Fibroblast of lung (primary cell): ENCODE measurements at regions not wholly inside any gene's neighbourhood (a gene's known extent, or its start where the extent isn't known, plus 50 kb on each side); places are given as distances from the start of the nearest gene placed in this dataset.
A peak's percentile ranks its signal among the peaks of the same experiment; 100 is the strongest.
"Not testable (repeated sequence)": the region's sequence is repeated elsewhere in the genome, so short reads cannot be mapped to it uniquely, and the experiment has no call there.

Source experiments
- DNase-seq, 2 donors: peaks; one replicate each; pipeline versions ENCODE4 v3.0.0 to v3.0.0-alpha.2; 2010; ENCODE audit warnings: low read depth in 2 of 2
- H2AFZ ChIP-seq: 2 replicates; pipeline ENCODE4 v1.5.1; 2012; ENCODE audit warnings: low read length, control low read depth, inconsistent platforms
- H3K27ac ChIP-seq: 2 replicates; pipeline ENCODE4 v1.5.1; 2011; ENCODE audit warnings: low read length, control low read depth; ENCODE audit not compliant: insufficient read depth
- H3K27me3 ChIP-seq: 2 replicates; pipeline ENCODE4 v1.5.1; 2011; ENCODE audit warnings: mild to moderate bottlenecking, low read length; ENCODE audit not compliant: control insufficient read depth, insufficient read depth
- H3K36me3 ChIP-seq: 2 replicates; pipeline ENCODE4 v1.5.1; 2011; ENCODE audit warnings: low read length; ENCODE audit not compliant: control insufficient read depth, insufficient read depth
- H3K4me1 ChIP-seq: 2 replicates; pipeline ENCODE4 v1.5.1; 2011; ENCODE audit warnings: low read length; ENCODE audit not compliant: control insufficient read depth, insufficient read depth; ENCODE audit errors: extremely low read depth
- H3K4me2 ChIP-seq: 2 replicates; pipeline ENCODE4 v1.5.1; 2011; ENCODE audit warnings: low read length, control low read depth; ENCODE audit not compliant: insufficient read depth; ENCODE audit errors: extremely low read depth
- H3K4me3 ChIP-seq, 4 experiments: fragments of 200-600 bp in 1 of 4; sonication (generic) in 1 of 4; replicated peaks in 1 of 4; 2 replicates each; pipeline ENCODE4 v1.5.1; 2011 to 2016; ENCODE audit warnings: low read length in 4 of 4, low read depth in 3 of 4, mild to moderate bottlenecking in 3 of 4, control low read depth in 2 of 4, inconsistent platforms in 1 of 4, mixed read lengths in 1 of 4; ENCODE audit not compliant: insufficient read depth in 1 of 4; ENCODE audit errors: control extremely low read depth in 1 of 4
- H3K79me2 ChIP-seq: 2 replicates; pipeline ENCODE4 v1.5.1; 2012; ENCODE audit warnings: mild to moderate bottlenecking, low read length, inconsistent platforms; ENCODE audit not compliant: control insufficient read depth, insufficient read depth
- H3K9ac ChIP-seq: 2 replicates; pipeline ENCODE4 v1.5.1; 2011; ENCODE audit warnings: mild to moderate bottlenecking, low read length, control low read depth; ENCODE audit not compliant: insufficient read depth
- H3K9me3 ChIP-seq: 2 replicates; pipeline ENCODE4 v1.5.1; 2012; ENCODE audit warnings: low read depth, low read length; ENCODE audit not compliant: control insufficient read depth, insufficient read depth
- H4K20me1 ChIP-seq: 2 replicates; pipeline ENCODE4 v1.5.1; 2011; ENCODE audit warnings: low read length; ENCODE audit not compliant: control insufficient read depth, insufficient read depth; ENCODE audit errors: extremely low read depth
- CTCF ChIP-seq, 2 donors: IDR thresholded peaks in 1 of 2; conservative IDR thresholded peaks in 1 of 2; 1 replicate in 1 of 2; 2 replicates in 1 of 2; pipeline ENCODE4 v1.5.1; 2011 to 2012; ENCODE audit warnings: low read length in 2 of 2, control low read depth in 1 of 2, inconsistent platforms in 1 of 2, low read depth in 1 of 2, mild to moderate bottlenecking in 1 of 2
- EZH2 ChIP-seq: IDR thresholded peaks from 2 replicates; pipeline ENCODE4 v1.5.1; 2012; ENCODE audit warnings: low read length, control low read depth, mild to moderate bottlenecking; ENCODE audit errors: missing control alignments

GRCh38 chr4:123023647-123024046 is 101.2 kb upstream of the NUDT6 start:
- no peak for TF ChIP-seq EZH2
- TF ChIP-seq CTCF (conservative IDR thresholded peaks at IDR 0.05 in 1 of 2, IDR thresholded peaks at IDR 0.05 in 1 of 2; ENCODE audit: low read depth in 1 of 2, low read length in 2 of 2) = no peak
- H4K20me1 ChIP-seq = no peaks in the 10 kb centered on the region
- DNase-seq = no peak
- H3K4me1 ChIP-seq = no peaks in the 10 kb centered on the region
- H3K27ac ChIP-seq = no peak overlapping the region
- no peaks in the 10 kb centered on the region for H3K79me2 ChIP-seq
- no peak overlapping the region for H3K4me2 ChIP-seq
- H3K27me3 ChIP-seq = no peaks in the 10 kb centered on the region
- no peak overlapping the region for H3K9ac ChIP-seq
- H3K9me3 ChIP-seq = no peaks in the 10 kb centered on the region
- H3K36me3 ChIP-seq = no peaks in the 10 kb centered on the region
- H2AFZ ChIP-seq = no peak overlapping the region
- H3K4me3 ChIP-seq = no peak overlapping the region

DNA sequence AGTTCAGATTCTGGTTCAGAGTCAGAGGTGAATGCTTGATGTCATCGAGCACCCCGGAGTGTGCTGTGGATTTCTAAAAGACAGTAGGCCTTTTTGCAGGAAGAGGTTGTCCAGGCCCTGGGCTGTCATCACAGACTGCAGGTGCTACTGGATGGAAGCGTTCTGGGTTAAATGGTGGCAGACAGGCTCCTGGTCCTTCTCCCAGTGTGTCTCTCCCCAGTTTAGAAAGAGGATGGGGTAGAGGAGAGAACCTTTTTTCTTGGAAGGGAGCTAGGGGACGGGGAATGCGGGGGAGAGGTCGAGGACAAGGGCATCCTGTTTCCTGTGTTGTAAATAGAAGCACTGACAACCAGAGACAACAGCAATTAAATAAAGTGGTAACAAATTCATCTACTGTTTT is 102.3 kb upstream of the NUDT6 start:
- Histone ChIP-seq H3K4me1 (no peaks in the 10 kb centered on the region), H3K79me2 (no peaks in the 10 kb centered on the region), H3K4me2 (no peak overlapping the region), H3K27me3 (no peaks in the 10 kb centered on the region), H2AFZ (no peak overlapping the region), H3K36me3 (no peaks in the 10 kb centered on the region), H3K27ac (no peak overlapping the region), H4K20me1 (no peaks in the 10 kb centered on the region), H3K9ac (no peak overlapping the region), H3K4me3 (no peak overlapping the region), H3K9me3 (no peaks in the 10 kb centered on the region)
- no peak for TF ChIP-seq EZH2
- TF ChIP-seq CTCF (conservative IDR thresholded peaks at IDR 0.05 in 1 of 2, IDR thresholded peaks at IDR 0.05 in 1 of 2; ENCODE audit: low read depth in 1 of 2, low read length in 2 of 2) = no peak
- DNase-seq = no peak

DNA sequence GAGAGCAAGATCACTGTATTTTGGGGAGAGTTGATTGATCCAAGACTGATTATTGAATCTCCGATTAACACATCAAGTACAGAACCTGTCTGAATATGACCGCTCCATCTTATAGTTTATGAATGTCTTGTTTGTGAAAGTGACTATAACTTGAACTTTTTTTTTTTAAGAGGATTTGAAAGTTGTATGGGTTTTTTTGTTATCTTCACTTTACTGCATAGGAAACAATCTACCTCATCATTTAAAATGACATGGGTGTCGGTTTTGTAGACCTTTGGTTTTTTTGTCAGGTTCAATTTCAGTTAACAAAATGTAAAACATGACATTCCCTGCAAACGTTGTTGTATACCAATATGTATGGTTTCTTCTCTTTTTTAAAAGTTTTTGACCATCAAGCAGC is 103.0 kb upstream of the NUDT6 start:
- no peak for DNase-seq
- H3K9ac ChIP-seq = no peak overlapping the region
- TF ChIP-seq EZH2 (no peak), CTCF (conservative IDR thresholded peaks at IDR 0.05 in 1 of 2, IDR thresholded peaks at IDR 0.05 in 1 of 2; ENCODE audit: low read depth in 1 of 2, low read length in 2 of 2) (no peak)
- H3K79me2 ChIP-seq = no peaks in the 10 kb centered on the region
- no peaks in the 10 kb centered on the region for H3K4me1 ChIP-seq
- no peak overlapping the region for H3K27ac ChIP-seq
- H3K4me3 ChIP-seq = no peak overlapping the region
- no peaks in the 10 kb centered on the region for H4K20me1 ChIP-seq
- no peaks in the 10 kb centered on the region for H3K36me3 ChIP-seq
- H3K4me2 ChIP-seq = no peak overlapping the region
- no peak overlapping the region for H2AFZ ChIP-seq
- no peaks in the 10 kb centered on the region for H3K9me3 ChIP-seq
- no peaks in the 10 kb centered on the region for H3K27me3 ChIP-seq

DNA sequence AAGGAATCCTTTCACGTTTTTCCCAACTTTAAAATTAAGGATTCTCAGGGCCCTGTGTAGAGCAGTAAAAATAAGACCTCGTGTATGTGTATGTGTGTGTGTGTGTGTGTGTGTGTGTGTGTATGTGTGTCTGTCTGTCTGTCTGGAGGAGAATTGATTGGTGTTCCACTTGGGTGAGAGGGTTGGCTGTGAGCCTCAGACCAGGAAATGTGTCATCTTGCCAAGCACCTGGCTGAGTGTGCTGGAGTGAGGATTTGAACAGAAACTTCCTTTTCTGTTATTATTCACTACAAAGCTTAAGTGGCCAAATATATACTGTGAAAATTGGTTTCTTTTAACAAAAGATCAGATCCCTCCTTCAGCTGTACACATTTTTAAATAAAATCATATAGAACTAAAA is 103.6 kb upstream of the NUDT6 start:
- H3K4me3 ChIP-seq, H3K4me2 ChIP-seq, H3K27me3 ChIP-seq, H4K20me1 ChIP-seq, H3K9ac ChIP-seq, H3K36me3 ChIP-seq, H3K27ac ChIP-seq, H2AFZ ChIP-seq, H3K4me1 ChIP-seq, H3K9me3 ChIP-seq, H3K79me2 ChIP-seq: not testable (repeated sequence)
- peak; percentile 24 to 85 for DNase-seq
